Breast epithelium (tissue), 3 donors: ENCODE measurements at regions not wholly inside any gene's neighbourhood (a gene's known extent, or its start where the extent isn't known, plus 50 kb on each side); places are given as distances from the start of the nearest gene placed in this dataset.

Experiments
- CTCF ChIP-seq, 3 donors: fragments of 450-650 bp; IDR thresholded peaks; one replicate each; pipeline ENCODE4 v1.5.1; 2016 to 2017; ENCODE audit warnings: antibody characterized with exemption in 3 of 3, mild to moderate bottlenecking in 3 of 3, moderate library complexity in 3 of 3
- POLR2A ChIP-seq: fragments of 450-650 bp; IDR thresholded peaks from one replicate; pipeline ENCODE4 v1.6.1; 2016; ENCODE audit warnings: antibody characterized with exemption, mild to moderate bottlenecking, moderate library complexity

- TF ChIP-seq CTCF (IDR thresholded peaks at IDR 0.05) (no peak), POLR2A (no peak)
Measured at GRCh38 chr12:59030415-59030814, 110.1 kb upstream of the LRIG3 start.
